Breast epithelium (tissue), 4 donors: ENCODE measurements at regions not wholly inside any gene's neighbourhood (a gene's known extent, or its start where the extent isn't known, plus 50 kb on each side); places are given as distances from the start of the nearest gene placed in this dataset.

Source experiments
- DNase-seq, 2 donors: peaks; one replicate each; pipeline ENCODE4 v3.0.0-alpha.2; 2019; ENCODE audit warnings: low spot score in 2 of 2
- H3K27ac ChIP-seq, 2 donors: fragments of 200-600 bp; sonication (generic) in 1 of 2; one replicate each; pipeline ENCODE4 v1.5.1; 2016 to 2019; ENCODE audit warnings: mild to moderate bottlenecking in 1 of 2
- H3K27me3 ChIP-seq, 2 donors: fragments of 200-600 bp; sonication (generic) in 1 of 2; one replicate each; pipeline versions ENCODE4 v1.5.1 to v1.6.0; 2017 to 2019; ENCODE audit warnings: control low read depth in 1 of 2, mild to moderate bottlenecking in 1 of 2
- H3K36me3 ChIP-seq: fragments of 200-600 bp; one replicate; pipeline ENCODE4 v1.5.1; 2019
- H3K4me1 ChIP-seq, 2 donors: fragments of 200-600 bp; sonication (generic); one replicate each; pipeline ENCODE4 v1.5.1; 2016 to 2019; ENCODE audit warnings: control low read depth in 1 of 2
- H3K4me3 ChIP-seq, 3 donors: fragments of 200-600 bp; sonication (generic); 1 replicate in 2 of 3; 2 replicates in 1 of 3; pipeline ENCODE4 v1.5.1; 2016 to 2019; ENCODE audit warnings: mild to moderate bottlenecking in 3 of 3, moderate library complexity in 2 of 3
- H3K9me3 ChIP-seq, 2 donors: fragments of 200-600 bp; sonication (generic) in 1 of 2; one replicate each; pipeline ENCODE4 v1.5.1; 2016 to 2019; ENCODE audit warnings: control low read depth in 1 of 2
- POLR2A ChIP-seq: fragments of 450-650 bp; IDR thresholded peaks from one replicate; pipeline ENCODE4 v1.6.1; 2016; ENCODE audit warnings: antibody characterized with exemption, mild to moderate bottlenecking, moderate library complexity
- POLR2AphosphoS5 ChIP-seq, 3 donors: sonication (generic); formaldehyde crosslinking; IDR thresholded peaks; one replicate each; pipeline ENCODE4 v1.6.1; 2017; ENCODE audit warnings: antibody characterized with exemption in 3 of 3
- intact Hi-C: fragments of 100-400 bp; cut with DNase I; formaldehyde crosslinking; loops from one replicate; pipeline ENCODE4 v1.15.1; 2023; ENCODE audit warnings: low total_unique reads
- TF ChIP-seq, protein P1 (sequence below), 3 donors: fragments of 450-650 bp; IDR thresholded peaks; one replicate each; pipeline ENCODE4 v1.5.1; 2016 to 2017; ENCODE audit warnings: antibody characterized with exemption in 3 of 3, mild to moderate bottlenecking in 3 of 3, moderate library complexity in 3 of 3

DNA sequence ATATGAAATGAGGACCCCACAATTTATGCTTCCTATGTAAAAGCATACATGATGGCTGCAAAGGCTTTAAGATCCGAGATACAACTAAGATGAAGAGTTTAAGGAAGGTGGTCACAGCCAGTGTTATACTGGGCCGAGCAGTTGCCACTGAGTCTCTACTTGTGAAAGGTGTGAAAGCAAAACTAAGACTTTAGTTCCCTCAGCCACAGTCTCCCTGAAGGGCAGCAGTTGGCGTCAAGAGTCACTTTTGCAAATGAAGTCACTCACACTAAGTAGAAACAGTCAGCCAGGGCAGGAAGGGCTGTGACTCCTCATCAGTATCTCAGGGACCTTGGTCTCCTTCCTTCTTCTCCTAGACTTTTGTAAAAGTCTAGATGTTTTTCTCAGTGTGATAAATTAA, 191.6 kb upstream of the MCHR2 start:
- intact Hi-C loops: no loop called here
- Histone ChIP-seq H3K27me3 (no peaks in the 10 kb centered on the region), H3K4me3 (no peak overlapping the region), H3K4me1 (no peaks in the 10 kb centered on the region), H3K27ac (no peak overlapping the region), H3K9me3 (no peaks in the 10 kb centered on the region), H3K36me3 (no peaks in the 10 kb centered on the region)
- no peak for TF ChIP-seq POLR2AphosphoS5 (IDR thresholded peaks at IDR 0.05)
- TF ChIP-seq, protein P1, sequence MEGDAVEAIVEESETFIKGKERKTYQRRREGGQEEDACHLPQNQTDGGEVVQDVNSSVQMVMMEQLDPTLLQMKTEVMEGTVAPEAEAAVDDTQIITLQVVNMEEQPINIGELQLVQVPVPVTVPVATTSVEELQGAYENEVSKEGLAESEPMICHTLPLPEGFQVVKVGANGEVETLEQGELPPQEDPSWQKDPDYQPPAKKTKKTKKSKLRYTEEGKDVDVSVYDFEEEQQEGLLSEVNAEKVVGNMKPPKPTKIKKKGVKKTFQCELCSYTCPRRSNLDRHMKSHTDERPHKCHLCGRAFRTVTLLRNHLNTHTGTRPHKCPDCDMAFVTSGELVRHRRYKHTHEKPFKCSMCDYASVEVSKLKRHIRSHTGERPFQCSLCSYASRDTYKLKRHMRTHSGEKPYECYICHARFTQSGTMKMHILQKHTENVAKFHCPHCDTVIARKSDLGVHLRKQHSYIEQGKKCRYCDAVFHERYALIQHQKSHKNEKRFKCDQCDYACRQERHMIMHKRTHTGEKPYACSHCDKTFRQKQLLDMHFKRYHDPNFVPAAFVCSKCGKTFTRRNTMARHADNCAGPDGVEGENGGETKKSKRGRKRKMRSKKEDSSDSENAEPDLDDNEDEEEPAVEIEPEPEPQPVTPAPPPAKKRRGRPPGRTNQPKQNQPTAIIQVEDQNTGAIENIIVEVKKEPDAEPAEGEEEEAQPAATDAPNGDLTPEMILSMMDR (IDR thresholded peaks at IDR 0.05): no peak
- TF ChIP-seq POLR2A: no peak
- DNase-seq: no peak

DNA sequence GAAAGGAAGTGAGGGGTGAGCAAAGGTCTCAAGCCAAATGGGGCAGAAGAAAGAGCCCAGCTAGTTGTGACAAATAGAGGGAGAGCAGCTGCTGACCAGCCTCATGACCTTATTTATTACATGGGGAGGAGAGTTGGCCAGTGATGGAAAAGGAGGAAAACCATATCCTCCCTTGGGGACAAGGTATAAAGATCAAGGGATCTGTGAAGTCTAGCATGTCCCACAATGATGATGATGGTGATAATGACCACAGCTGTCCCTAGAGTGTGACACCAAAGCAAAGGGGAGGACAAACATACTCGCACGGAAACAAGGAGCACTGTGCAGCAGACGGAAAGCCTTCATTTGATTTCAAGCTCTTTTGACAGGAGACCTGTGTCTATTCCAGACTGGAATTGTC, 190.4 kb upstream of the MCHR2 start:
- TF ChIP-seq, protein P1 (IDR thresholded peaks at IDR 0.05): no peak
- TF ChIP-seq POLR2AphosphoS5 (IDR thresholded peaks at IDR 0.05): no peak
- no peak for TF ChIP-seq POLR2A
- DNase-seq: no peak
- Histone ChIP-seq H3K27me3 (no peaks in the 10 kb centered on the region), H3K4me3 (no peak overlapping the region), H3K27ac (no peak overlapping the region), H3K36me3 (no peaks in the 10 kb centered on the region), H3K4me1 (no peaks in the 10 kb centered on the region), H3K9me3 (no peaks in the 10 kb centered on the region)
- intact Hi-C loops: no loop called here

DNA sequence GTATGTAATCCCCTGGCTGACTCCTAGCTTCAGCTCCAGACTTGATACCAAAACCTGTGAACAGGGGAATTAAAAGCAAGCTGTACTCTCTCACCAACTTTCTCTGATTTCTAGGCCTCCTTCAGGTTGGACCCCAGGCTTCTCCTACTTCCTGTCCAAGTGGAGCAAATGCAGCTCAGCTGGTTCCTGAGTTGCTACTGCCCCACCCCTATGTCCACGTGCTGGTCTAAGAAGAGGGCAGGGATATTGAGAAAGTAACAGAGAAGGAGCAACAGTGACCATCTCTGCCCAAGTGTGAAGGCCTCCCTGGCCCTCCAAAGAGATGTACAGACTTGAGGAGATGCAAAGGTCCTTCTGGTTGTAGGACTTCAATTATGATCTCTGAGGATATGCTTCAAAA, 188.3 kb upstream of the MCHR2 start:
- H3K27ac ChIP-seq: no peak overlapping the region
- H3K9me3 ChIP-seq: no peaks in the 10 kb centered on the region
- H3K4me1 ChIP-seq: no peaks in the 10 kb centered on the region
- intact Hi-C loops: no loop called here
- TF ChIP-seq POLR2AphosphoS5 (IDR thresholded peaks at IDR 0.05) (no peak), POLR2A (no peak)
- TF ChIP-seq, protein P1 (IDR thresholded peaks at IDR 0.05): no peak
- H3K4me3 ChIP-seq: no peak overlapping the region
- no peaks in the 10 kb centered on the region for H3K27me3 ChIP-seq
- no peaks in the 10 kb centered on the region for H3K36me3 ChIP-seq
- DNase-seq: no peak

DNA sequence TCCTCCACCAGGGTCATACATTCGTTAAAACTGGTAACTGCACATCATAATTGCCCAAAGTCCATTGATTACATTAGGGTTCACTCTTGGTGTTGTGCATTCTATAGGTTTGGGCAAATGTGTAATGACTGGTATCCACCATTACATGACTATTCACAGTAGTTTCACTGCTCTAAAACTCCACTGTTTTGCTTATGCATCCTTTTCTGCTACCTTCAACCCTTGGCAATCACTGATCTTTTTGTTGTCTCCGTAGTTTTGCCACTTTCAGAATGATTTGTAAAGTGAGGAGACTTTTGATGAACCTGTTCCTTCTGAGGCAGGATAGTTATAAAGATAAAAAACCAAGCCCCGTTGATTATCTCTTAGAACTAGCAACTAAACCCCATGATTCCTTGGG, 187.3 kb upstream of the MCHR2 start:
- no peak for DNase-seq
- no peaks in the 10 kb centered on the region for H3K27me3 ChIP-seq
- no peaks in the 10 kb centered on the region for H3K4me1 ChIP-seq
- H3K36me3 ChIP-seq: no peaks in the 10 kb centered on the region
- H3K9me3 ChIP-seq: no peaks in the 10 kb centered on the region
- intact Hi-C loops: no loop called here
- H3K27ac ChIP-seq: no peak overlapping the region
- H3K4me3 ChIP-seq: no peak overlapping the region
- TF ChIP-seq POLR2AphosphoS5 (IDR thresholded peaks at IDR 0.05) (no peak), POLR2A (no peak)
- TF ChIP-seq, protein P1 (IDR thresholded peaks at IDR 0.05): no peak

DNA sequence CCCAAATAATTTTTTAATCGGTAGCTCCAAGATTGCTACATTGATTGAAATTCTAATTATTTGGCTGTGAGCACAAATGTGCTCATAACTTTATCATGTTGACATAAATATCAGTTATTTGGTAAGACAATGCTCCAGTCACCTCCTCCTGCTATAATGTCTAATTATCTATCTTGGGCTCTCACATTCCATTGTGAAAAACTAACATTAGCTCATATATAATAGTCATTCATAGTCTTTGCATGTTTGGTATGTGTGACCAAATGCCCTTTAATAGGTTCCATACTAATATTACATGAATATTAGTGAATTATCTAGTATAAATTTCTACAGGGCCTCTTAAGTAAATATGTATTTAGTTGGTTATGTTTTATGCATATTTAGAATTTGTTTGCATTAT, 185.6 kb upstream of the MCHR2 start:
- Histone ChIP-seq H3K36me3 (no peaks in the 10 kb centered on the region), H3K9me3 (no peaks in the 10 kb centered on the region), H3K27ac (no peak overlapping the region), H3K27me3 (no peaks in the 10 kb centered on the region), H3K4me1 (no peaks in the 10 kb centered on the region), H3K4me3 (no peak overlapping the region)
- TF ChIP-seq POLR2A: no peak
- TF ChIP-seq, protein P1 (IDR thresholded peaks at IDR 0.05): no peak
- TF ChIP-seq POLR2AphosphoS5 (IDR thresholded peaks at IDR 0.05): no peak
- intact Hi-C loops: no loop called here
- DNase-seq: no peak
